OCI-LY7 (cell line): ENCODE measurements at regions not wholly inside any gene's neighbourhood (a gene's known extent, or its start where the extent isn't known, plus 50 kb on each side); places are given as distances from the start of the nearest gene placed in this dataset.

ENCODE experiments used
- BruUV-seq: library from RNA; stranded (reverse); fragments of 400-500 nt; replicated peaks from 2 replicates; lab custom pipeline; 2021; lab: Mats Ljungman, UMichigan
- CTCF ChIA-PET: fragments of 300-600 bp; sonication (Branson Sonifier 250); formaldehyde crosslinking; loops from one replicate; lab custom pipeline; 2022; ENCODE audit warnings: antibody characterized with exemption; ENCODE audit not compliant: unreplicated experiment; lab: Charles Lee
- POLR2A ChIA-PET: fragments of 300-600 bp; sonication (Branson Sonifier 250); formaldehyde crosslinking; loops from one replicate; lab custom pipeline; 2022; ENCODE audit warnings: antibody characterized with exemption; lab: Charles Lee
- DNase-seq: peaks from one replicate; pipeline ENCODE4 v3.0.0-alpha.2; 2015; ENCODE audit warnings: low spot score
- H2AFZ ChIP-seq: fragments of 200-600 bp; sonication (generic), shearing (Covaris generic); 2 replicates; pipeline ENCODE4 v1.6.1; 2014; ENCODE audit warnings: mild to moderate bottlenecking, antibody characterized with exemption, low read length, moderate library complexity
- H3K27ac ChIP-seq: fragments of 200-600 bp; sonication (generic); 2 replicates; pipeline ENCODE4 v1.5.1; 2014; ENCODE audit warnings: mixed run types, low read depth, mild to moderate bottlenecking, moderate library complexity, low read length, inconsistent platforms; ENCODE audit not compliant: poor library complexity, severe bottlenecking
- H3K36me3 ChIP-seq: fragments of 200-600 bp; sonication (generic); 2 replicates; pipeline ENCODE4 v1.6.1; 2014; ENCODE audit warnings: mild to moderate bottlenecking, antibody characterized with exemption, low read length, moderate library complexity, mixed read lengths; ENCODE audit not compliant: insufficient read depth
- H3K4me1 ChIP-seq: fragments of 200-600 bp; sonication (generic); 2 replicates; pipeline ENCODE4 v1.5.1; 2014; ENCODE audit warnings: mild to moderate bottlenecking, low read length; ENCODE audit not compliant: insufficient read depth, poor library complexity, severe bottlenecking
- H3K4me2 ChIP-seq: fragments of 200-600 bp; sonication (generic); 2 replicates; pipeline ENCODE4 v1.6.1; 2014; ENCODE audit warnings: mild to moderate bottlenecking, low read length
- H3K4me3 ChIP-seq: fragments of 200-600 bp; sonication (generic); 2 replicates; pipeline ENCODE4 v1.5.1; 2014; ENCODE audit warnings: mild to moderate bottlenecking, low read depth, low read length; ENCODE audit not compliant: poor library complexity, severe bottlenecking
- H3K79me2 ChIP-seq: fragments of 200-600 bp; sonication (generic); 2 replicates; pipeline ENCODE4 v1.6.1; 2016; ENCODE audit warnings: low read depth, mild to moderate bottlenecking, low read length, moderate library complexity, mixed read lengths; ENCODE audit not compliant: insufficient read depth
- H3K9me2 ChIP-seq: fragments of 200-600 bp; sonication (generic); 2 replicates; pipeline ENCODE4 v1.6.1; 2016; ENCODE audit warnings: mild to moderate bottlenecking, low read length, mixed read lengths; ENCODE audit not compliant: insufficient read depth
- H3K9me3 ChIP-seq: fragments of 200-600 bp; sonication (generic); 2 replicates; pipeline ENCODE4 v1.6.1; 2014; ENCODE audit warnings: mild to moderate bottlenecking, mixed run types, low read length, mixed read lengths
- H4K20me1 ChIP-seq: fragments of 200-600 bp; sonication (generic); 2 replicates; pipeline ENCODE4 v1.6.1; 2014; ENCODE audit warnings: mild to moderate bottlenecking, antibody characterized with exemption, low read length, moderate library complexity, mixed read lengths; ENCODE audit not compliant: insufficient read depth
- CTCF ChIP-seq: fragments of 200-600 bp; sonication (generic); conservative IDR thresholded peaks from 2 replicates; pipeline ENCODE4 v1.5.1; 2014; ENCODE audit warnings: mild to moderate bottlenecking, antibody characterized with exemption, low read length, moderate library complexity, mixed read lengths
- EZH2phosphoT487 ChIP-seq: fragments of 200-600 bp; sonication (generic); IDR thresholded peaks from 2 replicates; pipeline ENCODE4 v1.6.1; 2018; ENCODE audit warnings: low read depth, borderline replicate concordance, mild to moderate bottlenecking, mixed run types, antibody characterized with exemption, low read length, moderate library complexity, mixed read lengths
- intact Hi-C: fragments of 100-400 bp; cut with micrococcal nuclease; formaldehyde crosslinking; loops from one replicate; pipeline ENCODE4 v1.10.0; 2022; ENCODE audit not compliant: unreplicated experiment

GRCh38 chr14:98890556-98891340, 381.2 kb downstream of the BCL11B start:
- Histone ChIP-seq H3K36me3 (no peaks in the 10 kb centered on the region), H3K4me3 (no peak overlapping the region), H2AFZ (no peak overlapping the region), H3K27ac (no peak overlapping the region), H3K79me2 (no peaks in the 10 kb centered on the region), H3K9me2 (no peaks in the 10 kb centered on the region), H3K9me3 (no peaks in the 10 kb centered on the region), H4K20me1 (no peaks in the 10 kb centered on the region), H3K4me2 (no peak overlapping the region), H3K4me1 (no peaks in the 10 kb centered on the region)
- no TSS peak for BruUV-seq
- intact Hi-C loops: no loop called here
- TF ChIP-seq EZH2phosphoT487 (no peak), CTCF (no peak)
- no peak for DNase-seq
- POLR2A ChIA-PET: interaction anchor here (0.9 kb wide), 1 partner anchor 34 kb away, joined by 3 read pairs; no protein-coding TSS in a partner anchor
- CTCF ChIA-PET: no interaction called here

GRCh38 chr14:98893675-98894074, 378.3 kb downstream of the BCL11B start:
- CTCF ChIA-PET: no interaction called here
- POLR2A ChIA-PET: no interaction called here
- H3K4me3 ChIP-seq: no peak overlapping the region
- H4K20me1 ChIP-seq: no peaks in the 10 kb centered on the region
- no TSS peak for BruUV-seq
- H2AFZ ChIP-seq: no peak overlapping the region
- TF ChIP-seq EZH2phosphoT487: no peak
- no peak for TF ChIP-seq CTCF
- DNase-seq: no peak
- no peaks in the 10 kb centered on the region for H3K4me1 ChIP-seq
- no peak overlapping the region for H3K27ac ChIP-seq
- intact Hi-C loops: no loop called here
- H3K9me2 ChIP-seq: no peaks in the 10 kb centered on the region
- H3K4me2 ChIP-seq: no peak overlapping the region
- H3K79me2 ChIP-seq: no peaks in the 10 kb centered on the region
- no peaks in the 10 kb centered on the region for H3K36me3 ChIP-seq
- no peaks in the 10 kb centered on the region for H3K9me3 ChIP-seq

GRCh38 chr14:98894600-98894999, 377.4 kb downstream of the BCL11B start:
- no peak overlapping the region for H3K4me2 ChIP-seq
- ChIA-PET CTCF (no interaction called here), POLR2A (no interaction called here)
- no peaks in the 10 kb centered on the region for H3K4me1 ChIP-seq
- no TSS peak for BruUV-seq
- H2AFZ ChIP-seq: no peak overlapping the region
- intact Hi-C loops: no loop called here
- no peaks in the 10 kb centered on the region for H3K9me3 ChIP-seq
- no peaks in the 10 kb centered on the region for H3K36me3 ChIP-seq
- H3K4me3 ChIP-seq: no peak overlapping the region
- DNase-seq: no peak
- no peak for TF ChIP-seq EZH2phosphoT487
- no peak for TF ChIP-seq CTCF
- H3K9me2 ChIP-seq: no peaks in the 10 kb centered on the region
- H4K20me1 ChIP-seq: no peaks in the 10 kb centered on the region
- H3K79me2 ChIP-seq: no peaks in the 10 kb centered on the region
- H3K27ac ChIP-seq: no peak overlapping the region
